HG02759 (cell line): ENCODE measurements at regions not wholly inside any gene's neighbourhood (a gene's known extent, or its start where the extent isn't known, plus 50 kb on each side); places are given as distances from the start of the nearest gene placed in this dataset.
A peak's percentile ranks its signal among the peaks of the same experiment; 100 is the strongest.

ENCODE experiments used
- ATAC-seq: cut with Tn5 transposase; IDR thresholded peaks from one replicate; pipeline ENCODE4 v1.9.1; 2021; ENCODE audit warnings: mild to moderate bottlenecking, moderate library complexity; ENCODE audit not compliant: unreplicated experiment

GRCh38 chr11:26023057-26023456 is 308.9 kb upstream of the ANO3 start:
- no peak for ATAC-seq

DNA sequence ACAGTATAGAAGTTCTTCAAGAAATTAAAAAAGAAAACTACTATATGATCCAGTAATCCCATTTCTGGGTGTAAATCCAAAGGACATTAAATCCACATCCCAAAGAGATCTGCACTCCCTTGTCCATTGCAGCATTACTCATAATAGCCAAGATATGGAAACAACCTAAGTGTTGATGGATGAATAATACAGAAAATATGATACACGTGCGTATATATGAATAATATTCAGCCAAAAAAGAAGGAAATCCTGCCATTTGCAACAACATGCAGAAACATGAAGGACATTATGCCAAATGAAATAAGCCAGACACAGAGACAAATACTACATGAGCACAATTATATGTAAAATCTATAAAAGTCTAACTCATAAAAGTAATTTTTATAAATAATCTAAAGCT is 306.3 kb upstream of the ANO3 start:
- ATAC-seq = no peak

DNA sequence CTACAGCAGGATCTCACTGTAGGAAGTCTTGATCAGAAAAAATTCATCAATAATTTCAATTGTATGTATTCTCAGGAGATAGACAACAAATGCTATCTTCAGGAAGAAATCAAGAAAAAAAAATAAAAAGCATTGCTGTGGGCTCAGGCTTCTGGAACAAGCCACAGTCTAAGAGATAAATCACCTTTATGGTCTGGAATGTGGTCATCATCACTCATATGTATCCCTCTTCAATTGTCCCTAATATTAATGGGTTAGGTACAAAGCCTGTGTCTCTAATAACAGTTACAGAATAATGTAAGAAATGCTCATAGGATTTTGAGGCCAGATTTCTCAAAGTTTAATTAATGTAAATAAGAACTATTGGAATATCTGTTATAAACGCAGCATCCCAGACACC is 305.9 kb upstream of the ANO3 start:
- ATAC-seq = no peak

GRCh38 chr11:26027887-26028286 is 304.0 kb upstream of the ANO3 start:
- peak; percentile 52 for ATAC-seq

DNA sequence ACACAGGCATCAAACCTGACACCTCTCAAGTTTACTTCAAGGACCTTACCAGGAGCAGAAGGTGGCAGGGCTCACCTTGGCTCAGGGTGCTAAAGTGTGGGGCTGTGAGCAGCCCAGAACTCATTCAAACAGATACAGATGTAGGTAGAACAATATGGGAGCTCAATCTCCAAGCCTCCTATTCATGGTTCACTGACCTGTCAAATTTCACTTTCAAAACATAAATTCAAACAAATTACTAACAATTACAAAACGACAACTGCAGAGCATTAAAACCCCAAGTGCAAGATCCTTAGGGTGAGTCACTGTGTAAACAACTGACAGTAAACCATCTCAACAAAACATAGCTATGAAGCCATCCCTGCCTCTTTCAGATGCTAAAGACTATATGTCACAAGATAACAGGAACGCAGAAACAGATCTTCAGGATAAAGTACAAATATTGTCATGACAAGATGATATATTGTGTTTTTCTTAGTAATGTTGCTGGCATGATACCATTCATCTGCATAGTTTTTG is 303.5 kb upstream of the ANO3 start:
- peak; percentile 65 for ATAC-seq

DNA sequence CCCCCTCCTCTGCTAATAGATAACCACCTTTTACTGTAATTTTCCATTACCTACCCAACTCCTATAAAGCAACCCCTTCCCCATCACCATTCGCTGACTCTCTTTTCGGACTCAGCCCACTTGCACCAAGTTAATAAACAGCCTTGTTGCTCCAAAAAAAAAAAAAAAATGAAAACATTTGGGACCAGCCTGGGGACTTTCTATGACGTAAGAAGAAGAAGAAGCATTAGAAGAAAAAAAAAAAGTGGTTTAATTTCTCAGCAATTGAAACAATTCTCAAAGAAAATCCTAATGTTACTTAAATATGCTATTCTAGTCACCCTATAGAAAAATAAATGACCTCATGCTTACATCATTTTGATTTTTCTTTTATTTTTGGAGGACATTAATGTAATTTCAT is 301.5 kb upstream of the ANO3 start:
- no peak for ATAC-seq

GRCh38 chr11:26032241-26032640 is 299.7 kb upstream of the ANO3 start:
- no peak for ATAC-seq

DNA sequence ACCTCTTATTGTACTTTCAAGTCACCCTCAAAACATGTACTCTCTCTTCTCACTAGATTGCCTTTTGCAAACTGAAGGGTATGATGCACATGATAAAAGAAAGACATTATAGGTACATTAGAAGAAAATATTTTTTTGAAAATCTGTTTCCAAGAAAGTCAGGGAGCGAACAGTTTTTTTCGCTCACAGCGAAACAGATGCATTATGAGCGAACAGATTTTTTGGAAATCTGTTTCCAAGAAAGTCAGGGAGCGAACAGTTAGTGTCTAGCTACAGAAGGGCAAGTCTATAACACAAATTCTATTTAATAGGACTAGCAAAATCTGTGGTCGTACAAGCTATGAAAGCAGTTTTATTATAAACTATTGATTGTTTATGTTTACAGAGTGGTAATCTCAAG is 296.2 kb upstream of the ANO3 start:
- no peak for ATAC-seq

DNA sequence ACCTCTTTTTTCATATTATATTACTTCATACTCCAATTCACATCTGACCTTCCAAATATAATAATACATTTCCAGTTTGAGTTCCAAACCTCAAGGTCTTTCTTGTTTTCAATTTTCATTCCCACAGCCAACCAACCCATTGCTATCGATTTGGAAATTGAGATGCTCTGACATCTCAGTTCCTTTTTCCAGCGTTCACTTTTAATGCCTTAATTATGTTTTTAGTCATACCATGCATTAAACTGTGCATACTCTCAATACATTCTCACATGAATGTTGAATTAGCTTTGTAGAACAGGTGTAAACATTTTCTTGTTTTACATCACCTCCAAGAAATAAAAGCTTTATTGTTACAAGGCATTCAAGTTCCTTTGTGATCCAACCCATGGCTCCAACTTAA is 294.2 kb upstream of the ANO3 start:
- peak; percentile 56 for ATAC-seq

DNA sequence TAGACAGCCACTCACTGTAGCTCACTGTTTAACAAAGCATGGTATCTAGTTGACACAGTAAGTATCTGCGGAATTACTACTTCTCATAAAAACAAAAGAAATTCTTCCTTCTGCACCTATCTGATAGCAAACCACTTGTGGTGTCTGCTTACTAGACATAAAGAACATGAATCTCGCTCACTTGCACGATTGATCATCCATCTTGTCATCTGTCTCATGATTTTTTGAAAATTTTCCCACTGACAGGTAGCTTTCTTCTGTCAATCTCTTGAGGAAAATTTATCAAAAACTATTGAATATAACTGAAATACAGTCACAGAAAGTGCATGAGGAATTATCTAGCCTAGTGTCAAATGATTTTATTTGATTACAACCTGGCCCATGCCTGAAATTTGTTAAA is 291.6 kb upstream of the ANO3 start:
- ATAC-seq = no peak

- ATAC-seq = no peak
Measured at GRCh38 chr11:26042113-26042512, 289.8 kb upstream of the ANO3 start.

DNA sequence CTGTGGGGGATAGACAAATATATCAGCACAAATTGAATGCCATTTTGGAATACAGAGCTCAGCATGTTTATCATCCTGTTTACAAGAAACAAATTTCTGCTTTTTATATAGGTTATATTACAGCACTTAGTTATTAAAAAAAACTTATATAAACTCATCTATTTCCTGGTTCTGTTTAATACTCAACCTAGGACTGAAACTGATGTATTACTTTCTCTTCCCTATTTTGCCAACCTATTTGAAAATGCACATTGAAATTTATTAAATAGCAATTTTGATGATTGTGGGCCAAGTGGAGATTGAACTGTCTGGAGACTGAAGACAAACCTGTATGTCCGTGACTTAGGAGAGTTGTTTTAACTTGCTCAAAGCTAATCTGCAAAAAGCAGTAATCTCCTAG is 288.3 kb upstream of the ANO3 start:
- peak; percentile 76 for ATAC-seq

DNA sequence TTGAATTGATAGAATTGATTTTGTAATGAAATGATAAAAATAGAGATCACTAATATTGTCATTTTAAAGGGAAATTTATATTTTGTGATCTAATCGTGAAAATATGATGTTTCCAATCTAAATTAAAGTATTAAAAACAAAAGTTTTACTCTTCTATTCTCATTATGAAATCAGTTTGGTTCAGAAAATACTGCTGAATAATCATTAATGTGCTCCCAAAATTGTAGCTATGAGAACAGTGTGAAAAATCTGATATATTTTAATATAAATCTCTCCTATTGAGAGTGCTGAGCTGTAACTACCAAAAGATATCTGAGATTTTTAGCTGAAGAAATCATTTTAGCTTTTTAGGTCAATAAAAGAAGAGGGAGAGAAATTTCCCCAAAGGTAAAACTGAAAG is 287.5 kb upstream of the ANO3 start:
- ATAC-seq = no peak

- ATAC-seq = no peak
Measured at GRCh38 chr11:26045082-26045481, 286.8 kb upstream of the ANO3 start.

DNA sequence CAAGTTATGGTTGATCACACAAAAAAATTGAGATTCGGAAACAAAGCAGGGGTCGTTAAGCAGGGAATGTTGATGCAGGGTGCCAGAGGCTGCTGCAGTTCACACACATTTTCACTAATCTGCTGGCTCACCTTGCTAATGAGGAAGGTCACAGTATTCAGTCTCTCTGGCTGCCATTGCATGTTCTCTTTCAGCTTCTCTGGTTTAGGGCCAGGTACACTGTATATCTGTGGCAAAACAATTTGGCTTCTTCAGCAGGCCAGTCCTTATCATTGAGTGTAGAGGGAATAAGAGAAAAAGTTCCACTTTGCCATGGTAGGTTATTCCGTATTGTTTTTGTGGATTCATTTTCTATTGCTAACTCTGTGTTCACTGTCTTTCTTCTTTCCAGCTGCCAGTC is 283.7 kb upstream of the ANO3 start:
- ATAC-seq = no peak

DNA sequence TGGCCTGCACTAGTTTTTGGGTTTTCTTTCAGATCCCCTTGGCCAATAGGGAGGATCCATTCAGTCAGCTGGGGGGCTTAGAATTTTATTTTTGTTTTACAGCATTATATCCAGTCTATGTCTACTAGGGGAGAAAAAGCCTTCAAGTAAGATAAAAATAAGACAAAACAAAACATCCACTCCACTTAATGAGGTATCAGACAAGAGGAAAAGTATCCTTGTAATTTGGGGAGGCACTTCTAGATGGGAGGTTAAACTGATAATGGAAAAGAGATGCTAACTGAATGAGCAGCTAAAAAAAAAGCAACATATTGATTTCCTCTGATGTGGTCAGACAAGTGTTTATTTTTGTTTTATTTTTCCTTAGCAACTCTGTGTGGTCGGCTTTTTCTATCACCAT is 278.0 kb upstream of the ANO3 start:
- no peak for ATAC-seq

- ATAC-seq = no peak
Measured at GRCh38 chr11:26062660-26063059, 269.3 kb upstream of the ANO3 start.

- ATAC-seq = peak; percentile 62
Measured at GRCh38 chr11:26063915-26064314, 268.0 kb upstream of the ANO3 start.

DNA sequence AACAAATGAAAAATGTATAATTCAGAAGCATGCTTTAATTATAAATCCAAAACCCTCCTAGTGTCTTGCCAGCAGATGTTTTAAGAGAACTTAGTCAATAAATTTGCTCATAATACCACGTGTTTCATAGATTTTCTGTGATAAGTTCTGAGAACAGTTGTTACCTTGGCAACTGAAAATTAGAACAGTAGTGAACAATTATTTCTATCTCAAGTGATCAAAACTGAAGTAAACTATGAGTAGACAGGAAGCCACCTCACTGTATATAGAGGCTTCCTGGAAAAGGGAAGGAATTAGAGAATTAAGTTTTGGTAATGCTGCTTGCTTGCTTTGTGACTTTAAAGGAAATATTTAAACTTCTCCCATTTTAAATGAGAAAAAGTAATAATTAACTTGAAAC is 266.0 kb upstream of the ANO3 start:
- ATAC-seq = no peak

GRCh38 chr11:26070714-26071380 is 261.1 kb upstream of the ANO3 start:
- no peak for ATAC-seq

DNA sequence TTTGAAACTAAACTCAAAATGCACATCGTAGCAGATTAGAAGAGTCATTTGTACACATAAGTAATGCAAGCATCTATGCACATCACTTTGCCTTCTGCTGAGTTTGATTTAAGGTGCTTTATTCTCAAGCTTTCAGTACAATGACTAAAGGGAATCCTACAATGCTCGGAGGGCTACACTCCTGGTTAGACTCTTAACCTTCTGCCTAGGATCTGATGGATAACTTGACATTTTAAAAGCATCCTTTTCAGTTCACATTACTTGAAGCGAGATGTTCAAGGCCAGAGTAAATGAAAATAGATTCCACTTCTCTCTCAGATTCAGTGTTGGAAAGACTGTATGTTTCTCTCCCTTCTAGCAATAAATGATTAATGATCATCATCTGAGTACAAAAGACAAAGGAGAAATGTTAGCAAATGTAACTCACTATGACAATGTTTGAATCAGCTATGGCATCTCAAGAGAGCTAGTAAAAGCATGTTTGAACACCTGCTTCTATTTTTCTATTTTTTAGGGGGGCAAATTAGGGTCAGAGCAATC is 259.2 kb upstream of the ANO3 start:
- ATAC-seq = no peak

DNA sequence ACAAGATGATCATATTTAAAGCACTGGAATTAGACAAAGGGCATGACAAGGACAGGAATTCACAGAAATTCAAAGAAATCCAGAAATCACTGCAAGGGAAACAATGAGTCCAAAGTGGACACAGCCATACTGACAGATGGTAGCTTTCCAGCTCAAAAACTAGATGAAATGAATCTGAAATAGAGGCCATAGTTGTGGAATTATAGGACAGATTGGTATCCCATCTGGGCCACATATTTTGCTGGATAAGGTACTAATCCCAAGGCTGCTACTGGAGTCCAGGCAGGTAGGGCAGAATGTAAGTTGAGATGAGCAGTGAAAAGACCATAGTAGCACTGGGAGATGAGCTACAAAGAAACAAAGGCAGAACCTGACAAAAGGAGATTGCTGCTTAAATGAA is 258.3 kb upstream of the ANO3 start:
- no peak for ATAC-seq
